HuH-7 (cell line): ENCODE measurements at regions not wholly inside any gene's neighbourhood (a gene's known extent, or its start where the extent isn't known, plus 50 kb on each side); places are given as distances from the start of the nearest gene placed in this dataset.
"Not testable (repeated sequence)": the region's sequence is repeated elsewhere in the genome, so short reads cannot be mapped to it uniquely, and the experiment has no call there.

Experiments
- DNase-seq: peaks from one replicate; pipeline ENCODE4 v3.0.0; 2011; ENCODE audit warnings: low spot score

DNA sequence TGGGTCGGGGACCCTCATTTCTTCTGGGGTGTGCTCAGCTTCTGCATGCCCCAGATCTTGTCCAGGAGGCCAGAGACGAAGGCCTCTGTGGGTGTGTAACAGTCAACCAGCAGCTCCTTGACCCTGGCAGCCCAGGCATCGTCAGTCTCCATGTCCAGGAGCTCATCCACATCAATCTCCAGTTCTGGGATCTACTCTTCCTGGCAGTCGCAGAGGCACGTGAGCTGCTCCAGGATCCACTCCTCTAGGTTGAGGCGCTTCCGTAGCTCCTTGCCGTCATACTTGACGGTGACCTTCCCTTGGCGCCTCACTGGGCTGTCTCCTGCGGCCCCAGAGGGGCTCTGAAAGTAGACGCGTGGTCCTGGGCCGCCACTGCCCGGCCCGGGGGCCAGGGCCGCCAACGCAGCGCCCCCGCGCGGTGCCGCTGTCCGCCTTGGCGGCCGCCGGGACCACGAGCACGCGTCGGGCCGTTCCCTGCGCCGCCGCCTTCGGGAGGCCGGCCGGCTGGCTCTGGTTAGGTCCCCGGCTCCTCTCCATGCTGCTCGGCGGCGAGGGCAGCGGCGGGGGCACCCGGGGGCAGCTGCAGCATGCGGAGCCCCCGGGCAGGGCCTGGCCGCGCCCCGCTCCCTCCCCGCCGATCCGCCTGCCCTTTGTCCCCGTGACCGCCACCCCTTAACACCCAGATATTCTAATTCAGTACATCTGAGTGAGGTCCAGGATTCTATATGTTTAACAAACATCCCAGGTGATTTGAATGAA, 170.5 kb downstream of the SEPTIN7 start:
- no peak for DNase-seq

DNA sequence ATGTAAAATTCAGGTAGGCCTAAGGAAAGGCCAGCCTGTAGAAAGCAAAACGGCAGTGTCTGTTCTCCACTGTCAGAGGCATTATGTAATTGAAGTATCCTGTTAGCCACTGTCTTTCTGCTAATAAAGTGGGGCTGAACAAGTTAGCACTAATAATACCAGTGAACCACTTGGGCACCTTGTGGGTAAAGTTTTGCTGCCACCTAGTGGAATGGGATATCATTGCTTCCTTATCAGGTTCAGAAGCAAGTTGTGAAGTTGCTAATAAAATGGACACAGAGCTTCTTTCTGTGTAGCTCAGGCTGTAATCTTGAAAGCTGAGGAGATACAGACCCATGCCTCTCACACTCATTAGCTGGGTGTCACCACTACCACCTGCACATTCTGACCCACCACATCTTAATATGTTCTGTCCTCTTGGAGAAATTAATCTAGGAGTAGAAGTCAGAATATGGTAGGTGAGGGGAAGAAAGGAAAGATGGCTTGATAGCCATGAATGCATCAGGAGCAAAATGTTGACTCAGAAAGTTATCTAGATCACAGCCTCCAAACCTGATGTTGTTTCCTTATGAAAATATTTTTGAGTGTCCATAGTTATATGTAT, 175.1 kb downstream of the SEPTIN7 start:
- peak; percentile 67 for DNase-seq

GRCh38 chr7:35978816-35979640, 174.0 kb upstream of the EEPD1 start:
- not testable (repeated sequence) for DNase-seq

DNA sequence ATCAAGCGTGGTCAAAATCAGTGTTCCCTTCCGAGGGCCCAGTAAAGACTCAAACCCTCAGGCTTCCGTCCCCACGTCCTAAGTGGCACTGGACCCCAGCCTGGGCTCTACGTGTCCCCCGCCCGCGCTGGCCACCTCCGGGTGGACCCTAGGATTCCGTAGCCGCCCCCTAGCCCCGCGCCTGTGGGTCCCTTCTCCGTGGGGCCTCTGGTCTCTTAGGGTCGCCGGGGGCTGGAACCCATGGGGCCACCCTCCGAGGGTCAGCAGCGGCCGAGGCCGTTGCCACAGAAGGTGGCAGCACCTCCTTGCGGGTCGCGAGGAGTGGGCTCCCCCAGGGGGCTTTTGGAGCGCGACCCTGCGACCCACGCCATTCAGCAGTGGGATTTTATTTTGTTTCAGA, 170.5 kb upstream of the EEPD1 start:
- DNase-seq: no peak

- DNase-seq: no peak
Observed at GRCh38 chr7:35983626-35984025, 169.4 kb upstream of the EEPD1 start.

DNA sequence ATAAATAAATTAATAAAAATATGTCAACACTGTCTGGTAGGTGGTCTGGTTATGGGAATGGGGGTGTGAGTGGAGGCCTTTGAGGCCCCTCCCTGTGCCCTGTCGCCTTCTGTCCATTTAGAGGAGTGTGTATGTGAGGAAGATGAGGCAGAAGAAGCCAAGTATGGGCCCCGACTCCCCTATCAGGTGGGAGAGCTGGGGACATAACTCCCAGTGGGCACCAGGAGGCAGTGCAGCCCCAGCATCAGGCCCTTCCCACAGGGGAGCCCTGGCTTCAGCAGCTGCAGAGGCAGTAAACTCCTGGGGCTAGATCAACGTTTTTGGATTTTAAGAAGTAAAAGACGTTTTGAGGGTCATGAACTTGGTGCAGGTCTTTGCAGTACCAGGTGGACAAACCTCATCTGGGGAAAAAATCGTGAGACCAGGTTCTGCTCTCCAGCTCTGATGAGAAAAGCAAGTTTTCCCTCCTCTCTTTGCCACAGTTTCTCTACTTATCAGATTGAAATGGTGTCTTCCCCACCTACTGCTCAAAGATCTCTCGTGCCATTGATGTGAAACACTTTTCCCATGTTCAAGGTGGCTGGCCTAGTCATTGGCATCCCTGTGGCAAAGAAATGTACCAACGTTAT, 167.8 kb upstream of the EEPD1 start:
- DNase-seq: peak; percentile 94

GRCh38 chr7:35987016-35987415, 166.0 kb upstream of the EEPD1 start:
- DNase-seq: no peak

DNA sequence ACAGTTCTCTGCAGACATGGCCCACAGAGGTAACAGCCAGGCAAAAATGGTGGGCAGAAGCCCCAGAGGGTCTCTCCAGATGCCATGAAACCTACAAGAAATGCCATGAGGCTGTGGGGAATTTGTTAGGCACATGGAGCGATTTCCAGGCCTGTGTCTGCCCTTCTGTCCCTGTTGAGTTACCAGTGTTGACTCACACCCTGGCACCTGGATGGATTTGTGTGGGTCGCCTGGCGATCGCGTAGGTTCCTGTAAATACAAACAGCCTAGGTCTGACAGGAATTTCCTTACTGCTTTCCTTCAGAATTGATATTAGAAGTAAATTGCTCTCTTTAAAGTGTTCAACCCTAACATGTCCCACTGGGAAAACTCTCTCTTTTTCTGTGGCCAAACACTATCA, 164.9 kb upstream of the EEPD1 start:
- no peak for DNase-seq

GRCh38 chr7:35988818-35989217, 164.2 kb upstream of the EEPD1 start:
- no peak for DNase-seq

GRCh38 chr7:35991511-35992232, 161.4 kb upstream of the EEPD1 start:
- no peak for DNase-seq

GRCh38 chr7:35992436-35992835, 160.6 kb upstream of the EEPD1 start:
- DNase-seq: no peak

GRCh38 chr7:35993113-35993512, 159.9 kb upstream of the EEPD1 start:
- no peak for DNase-seq

DNA sequence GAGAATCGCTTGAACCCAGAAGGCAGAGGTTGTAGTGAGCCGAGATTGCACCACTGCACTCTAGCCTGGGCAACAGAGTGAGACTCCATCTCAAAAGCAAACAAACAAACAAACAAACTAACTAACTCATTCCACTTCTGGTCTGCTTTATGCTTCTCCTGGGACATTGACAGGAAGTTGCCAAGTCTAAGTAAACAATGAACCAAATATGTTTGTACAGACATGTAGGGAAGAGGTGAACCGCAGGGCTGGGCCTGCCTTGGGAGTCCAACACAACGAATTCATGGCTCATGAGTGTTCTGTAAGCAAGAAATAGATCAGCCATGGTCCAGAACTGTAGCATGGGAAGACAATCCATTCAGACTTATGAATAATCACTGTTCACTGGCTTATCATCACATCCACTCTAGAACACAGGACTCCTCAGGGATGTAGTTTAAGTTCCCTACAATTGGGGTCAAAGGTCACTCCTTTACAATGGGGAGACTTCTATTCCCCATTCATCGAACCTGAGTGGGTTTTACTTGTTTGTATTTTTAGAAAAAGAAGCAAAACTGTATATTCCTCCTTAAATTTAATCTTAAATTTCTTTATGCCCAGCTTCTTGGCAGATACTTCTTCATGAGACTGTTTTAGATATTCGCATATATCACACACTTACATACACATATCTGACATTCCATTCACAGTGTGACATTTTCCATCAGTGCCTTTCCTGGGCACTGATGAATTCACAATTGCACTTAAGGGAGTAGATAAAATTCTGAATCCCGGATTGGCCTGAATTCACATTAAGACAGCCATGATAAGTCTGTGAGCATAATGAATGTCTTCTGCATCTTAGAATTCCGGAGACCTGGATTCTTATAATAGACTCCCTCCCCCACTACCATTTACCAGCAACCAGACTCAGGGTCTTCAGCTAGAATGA, 159.1 kb upstream of the EEPD1 start:
- DNase-seq: no peak

GRCh38 chr7:35995334-35995733, 157.7 kb upstream of the EEPD1 start:
- no peak for DNase-seq

GRCh38 chr7:35998481-35998880, 154.6 kb upstream of the EEPD1 start:
- no peak for DNase-seq

GRCh38 chr7:36001546-36001945, 151.5 kb upstream of the EEPD1 start:
- no peak for DNase-seq

- DNase-seq: no peak
Observed at GRCh38 chr7:36002900-36003299, 150.2 kb upstream of the EEPD1 start.

DNA sequence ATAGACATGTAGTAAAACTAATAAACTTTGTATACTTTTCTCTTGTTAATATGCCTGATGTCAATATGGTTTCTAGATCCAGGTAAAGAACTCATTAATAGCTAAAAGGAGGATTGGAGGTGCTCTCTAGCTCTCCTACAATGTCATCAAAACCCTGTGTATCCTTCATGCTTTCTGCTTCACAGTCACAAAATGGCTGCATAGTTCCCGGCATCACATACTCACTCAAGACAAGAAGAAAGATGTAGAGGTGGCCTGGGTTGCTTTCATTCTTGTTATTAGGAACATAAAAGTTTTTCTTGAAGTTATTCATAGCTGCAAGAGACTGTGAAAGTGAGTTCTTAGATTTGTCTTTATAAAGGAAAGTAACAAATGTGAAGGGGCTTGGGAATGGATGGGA, 149.7 kb upstream of the EEPD1 start:
- no peak for DNase-seq

DNA sequence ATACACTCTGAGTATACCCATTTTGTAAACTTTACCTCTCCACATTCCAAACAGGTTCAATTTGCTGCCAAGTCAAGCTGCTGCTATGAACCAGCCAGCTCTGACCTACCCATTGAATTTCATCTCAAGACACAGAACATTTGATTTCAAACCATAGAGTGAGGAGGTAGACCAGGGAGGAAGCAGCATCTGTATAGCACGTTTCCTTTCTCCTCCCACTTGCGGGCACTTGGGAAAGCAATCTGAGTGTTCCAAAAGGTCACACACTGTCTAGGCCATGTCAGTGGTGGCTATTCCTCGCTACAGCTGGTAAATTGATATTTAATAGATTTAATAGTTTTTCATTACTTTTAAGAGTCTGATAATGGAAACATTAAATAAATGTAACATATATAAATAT, 147.8 kb upstream of the EEPD1 start:
- DNase-seq: no peak

GRCh38 chr7:36005876-36006275, 147.2 kb upstream of the EEPD1 start:
- no peak for DNase-seq
